Endothelial cell of umbilical vein (primary cell): ENCODE measurements at regions not wholly inside any gene's neighbourhood (a gene's known extent, or its start where the extent isn't known, plus 50 kb on each side); places are given as distances from the start of the nearest gene placed in this dataset.

Experiments used
- EZH2 ChIP-seq: IDR thresholded peaks from 2 replicates; pipeline ENCODE4 v1.6.1; 2012; ENCODE audit warnings: borderline replicate concordance, low read depth, mild to moderate bottlenecking, moderate library complexity, low read length, inconsistent platforms; ENCODE audit not compliant: severe bottlenecking
- JUN ChIP-seq: IDR thresholded peaks from 2 replicates; pipeline ENCODE4 v1.6.1; 2011; ENCODE audit warnings: borderline replicate concordance, low read depth; ENCODE audit not compliant: insufficient read length, insufficient read depth
- POLR2A ChIP-seq: IDR thresholded peaks from 2 replicates; pipeline ENCODE4 v1.6.1; 2012; ENCODE audit warnings: low read depth, mild to moderate bottlenecking, control low read depth, low read length
- POLR2AphosphoS5 ChIP-seq: IDR thresholded peaks from 2 replicates; pipeline ENCODE4 v1.6.1; 2012; ENCODE audit warnings: low read depth, mild to moderate bottlenecking, control low read depth, low read length, moderate library complexity; ENCODE audit not compliant: insufficient read depth
- TF ChIP-seq, protein P1 (sequence below), 2 donors: IDR thresholded peaks; 1 replicate in 1 of 2; 2 replicates in 1 of 2; pipeline ENCODE4 v1.5.1; 2011; ENCODE audit warnings: low read length in 2 of 2, mild to moderate bottlenecking in 2 of 2, moderate library complexity in 2 of 2, control low read depth in 1 of 2, inconsistent platforms in 1 of 2, low read depth in 1 of 2; ENCODE audit not compliant: insufficient read depth in 1 of 2; ENCODE audit errors: extremely low read depth in 1 of 2
- TF ChIP-seq, protein P2 (sequence below): IDR thresholded peaks from 2 replicates; pipeline ENCODE4 v1.6.1; 2011; ENCODE audit not compliant: insufficient read depth, insufficient read length

DNA sequence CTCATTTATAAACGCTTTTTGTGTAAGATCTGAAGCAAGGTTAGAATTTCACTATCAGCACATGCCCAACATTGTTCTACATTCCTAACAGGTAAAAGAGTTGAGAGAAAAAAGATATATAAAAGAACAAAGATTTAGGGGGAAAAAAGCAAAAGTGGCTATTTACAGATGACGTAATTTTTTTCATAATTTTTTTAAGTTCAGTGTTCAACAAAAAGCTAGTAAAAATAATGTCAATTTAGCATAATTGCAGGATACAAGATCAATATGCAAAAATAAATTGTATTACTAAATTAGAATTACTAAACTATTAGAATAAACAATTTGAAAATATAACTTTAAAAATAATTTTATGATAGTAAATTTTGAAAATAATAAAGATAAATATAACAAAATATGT, 405.0 kb downstream of the SEMA3D start:
- TF ChIP-seq, protein P1, sequence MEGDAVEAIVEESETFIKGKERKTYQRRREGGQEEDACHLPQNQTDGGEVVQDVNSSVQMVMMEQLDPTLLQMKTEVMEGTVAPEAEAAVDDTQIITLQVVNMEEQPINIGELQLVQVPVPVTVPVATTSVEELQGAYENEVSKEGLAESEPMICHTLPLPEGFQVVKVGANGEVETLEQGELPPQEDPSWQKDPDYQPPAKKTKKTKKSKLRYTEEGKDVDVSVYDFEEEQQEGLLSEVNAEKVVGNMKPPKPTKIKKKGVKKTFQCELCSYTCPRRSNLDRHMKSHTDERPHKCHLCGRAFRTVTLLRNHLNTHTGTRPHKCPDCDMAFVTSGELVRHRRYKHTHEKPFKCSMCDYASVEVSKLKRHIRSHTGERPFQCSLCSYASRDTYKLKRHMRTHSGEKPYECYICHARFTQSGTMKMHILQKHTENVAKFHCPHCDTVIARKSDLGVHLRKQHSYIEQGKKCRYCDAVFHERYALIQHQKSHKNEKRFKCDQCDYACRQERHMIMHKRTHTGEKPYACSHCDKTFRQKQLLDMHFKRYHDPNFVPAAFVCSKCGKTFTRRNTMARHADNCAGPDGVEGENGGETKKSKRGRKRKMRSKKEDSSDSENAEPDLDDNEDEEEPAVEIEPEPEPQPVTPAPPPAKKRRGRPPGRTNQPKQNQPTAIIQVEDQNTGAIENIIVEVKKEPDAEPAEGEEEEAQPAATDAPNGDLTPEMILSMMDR (IDR thresholded peaks at IDR 0.05; ENCODE audit: extremely low read depth in 1 of 2, insufficient read depth in 1 of 2, low read depth in 1 of 2, low read length in 2 of 2) = no peak
- TF ChIP-seq POLR2A (no peak), EZH2 (no peak), POLR2AphosphoS5 (no peak), JUN (no peak)
- TF ChIP-seq, protein P2, sequence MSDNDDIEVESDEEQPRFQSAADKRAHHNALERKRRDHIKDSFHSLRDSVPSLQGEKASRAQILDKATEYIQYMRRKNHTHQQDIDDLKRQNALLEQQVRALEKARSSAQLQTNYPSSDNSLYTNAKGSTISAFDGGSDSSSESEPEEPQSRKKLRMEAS = no peak
